ENCODE measurements at regions not wholly inside any gene's neighbourhood (a gene's known extent, or its start where the extent isn't known, plus 50 kb on each side); places are given as distances from the start of the nearest gene placed in this dataset.
A peak's percentile ranks its signal among the peaks of the same experiment; 100 is the strongest.

GRCh38 chr10:91335147-91335546 lies 75.0 kb upstream of the HECTD2 start:
- H3K4me3 ChIP-seq (ENCODE audit: low read depth, low read length) = no peak overlapping the region
- DNase-seq (ENCODE audit: low read depth) = no peak
- peak; percentile 19 for TF ChIP-seq CTCF (conservative IDR thresholded peaks at IDR 0.05; ENCODE audit: low read depth, low read length)

DNA sequence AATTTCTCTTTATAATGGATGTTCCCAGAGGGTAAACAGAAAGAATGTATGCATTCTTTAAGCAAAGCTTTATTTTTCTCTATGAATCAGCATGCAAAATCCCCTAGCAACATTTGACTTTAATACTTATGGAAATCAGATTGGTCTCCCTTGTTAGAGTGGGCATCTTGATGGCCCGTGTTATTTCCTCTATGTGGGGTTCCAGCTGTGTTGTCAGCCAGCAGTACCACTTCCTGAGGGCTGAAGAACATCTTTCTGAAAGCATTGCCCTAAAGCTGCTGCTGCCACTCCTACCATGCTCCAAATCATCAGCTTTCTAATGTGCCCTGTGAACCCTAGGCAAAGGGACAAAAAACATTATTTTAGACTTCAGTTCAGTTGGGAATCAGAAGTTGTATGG lies 70.4 kb upstream of the HECTD2 start:
- no peak overlapping the region for H3K4me3 ChIP-seq (ENCODE audit: low read depth, low read length)
- no peak for TF ChIP-seq CTCF (conservative IDR thresholded peaks at IDR 0.05; ENCODE audit: low read depth, low read length)
- no peak for DNase-seq (ENCODE audit: low read depth)

GRCh38 chr10:91340613-91341362 lies 69.4 kb upstream of the HECTD2 start:
- no peak for TF ChIP-seq CTCF (conservative IDR thresholded peaks at IDR 0.05; ENCODE audit: low read depth, low read length)
- DNase-seq (ENCODE audit: low read depth) = peak; percentile 77
- no peak overlapping the region for H3K4me3 ChIP-seq (ENCODE audit: low read depth, low read length)

GRCh38 chr10:91341686-91342085 lies 68.5 kb upstream of the HECTD2 start:
- TF ChIP-seq CTCF (conservative IDR thresholded peaks at IDR 0.05; ENCODE audit: low read depth, low read length) = no peak
- DNase-seq (ENCODE audit: low read depth) = no peak
- H3K4me3 ChIP-seq (ENCODE audit: low read depth, low read length) = no peak overlapping the region

- no peak for TF ChIP-seq CTCF (conservative IDR thresholded peaks at IDR 0.05; ENCODE audit: low read depth, low read length)
- no peak for DNase-seq (ENCODE audit: low read depth)
- no peak overlapping the region for H3K4me3 ChIP-seq (ENCODE audit: low read depth, low read length)
Measured at GRCh38 chr10:91343010-91343409, 67.1 kb upstream of the HECTD2 start.

DNA sequence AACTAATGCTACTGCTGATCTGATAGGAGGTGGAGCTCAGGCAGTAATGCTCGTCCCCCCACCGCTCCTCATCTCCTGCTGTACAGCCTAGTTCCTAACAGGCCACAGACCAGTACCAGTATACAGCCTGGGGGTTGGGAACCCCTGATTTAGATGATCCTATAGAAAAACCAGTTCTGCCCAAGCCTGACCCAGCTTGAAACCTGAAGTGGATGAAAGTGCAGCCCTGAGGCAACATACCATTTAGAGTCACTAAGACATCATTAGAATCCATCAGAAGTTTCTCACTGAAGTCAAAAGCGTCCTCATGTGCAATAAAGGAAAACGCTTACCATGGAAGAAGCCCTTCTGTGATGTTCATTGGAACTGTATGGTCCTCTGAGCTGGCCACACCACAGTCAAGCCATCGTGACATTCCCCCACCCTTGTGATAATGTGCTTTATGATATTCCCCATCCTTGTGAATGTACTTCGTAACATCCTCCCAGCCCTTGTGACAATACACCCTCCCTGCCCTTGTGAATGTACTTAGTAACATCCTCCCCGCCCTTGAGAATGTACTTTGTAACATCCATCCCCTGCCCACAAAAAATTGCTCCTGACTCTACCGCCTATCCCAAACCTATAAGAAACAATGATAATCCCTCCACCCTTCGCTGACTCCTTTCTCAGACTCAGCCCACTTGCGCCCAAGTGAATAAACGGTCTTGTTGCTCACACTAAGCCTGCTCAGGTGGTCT lies 65.9 kb upstream of the HECTD2 start:
- no peak for TF ChIP-seq CTCF (conservative IDR thresholded peaks at IDR 0.05; ENCODE audit: low read depth, low read length)
- DNase-seq (ENCODE audit: low read depth) = no peak
- H3K4me3 ChIP-seq (ENCODE audit: low read depth, low read length) = no peak overlapping the region

Data from epithelial cell of proximal tubule (primary cell).